Skeletal muscle satellite cell (primary cell): ENCODE measurements at regions not wholly inside any gene's neighbourhood (a gene's known extent, or its start where the extent isn't known, plus 50 kb on each side); places are given as distances from the start of the nearest gene placed in this dataset.

Experiments
- H3K27me3 ChIP-seq: 2 replicates; pipeline ENCODE4 v1.7.0; 2013; ENCODE audit warnings: low read length; ENCODE audit not compliant: control insufficient read depth, insufficient read depth
- H3K36me3 ChIP-seq: 2 replicates; pipeline ENCODE4 v1.7.0; 2013; ENCODE audit warnings: mild to moderate bottlenecking, control low read depth, low read length; ENCODE audit not compliant: insufficient read depth
- H3K4me1 ChIP-seq: 2 replicates; pipeline ENCODE4 v1.7.0; 2013; ENCODE audit warnings: low read length; ENCODE audit not compliant: control insufficient read depth, insufficient read depth
- H3K4me2 ChIP-seq: 2 replicates; pipeline ENCODE4 v1.7.0; 2013; ENCODE audit warnings: mild to moderate bottlenecking, low read length
- H3K4me3 ChIP-seq: 2 replicates; pipeline ENCODE4 v1.7.0; 2013; ENCODE audit warnings: low read length
- H3K9ac ChIP-seq: 2 replicates; pipeline ENCODE4 v1.7.0; 2013; ENCODE audit warnings: mild to moderate bottlenecking, low read depth, low read length, moderate library complexity
- H3K9me3 ChIP-seq: replicated peaks from 2 replicates; pipeline ENCODE4 v1.7.0; 2013; ENCODE audit warnings: mild to moderate bottlenecking, control low read depth, low read length

GRCh38 chr2:188721784-188722183, 252.4 kb upstream of the COL3A1 start:
- Histone ChIP-seq H3K4me1 (no peaks in the 10 kb centered on the region), H3K4me3 (no peak overlapping the region), H3K9me3 (no peaks in the 10 kb centered on the region), H3K9ac (no peak overlapping the region), H3K4me2 (no peak overlapping the region), H3K36me3 (no peaks in the 10 kb centered on the region), H3K27me3 (no peaks in the 10 kb centered on the region)

DNA sequence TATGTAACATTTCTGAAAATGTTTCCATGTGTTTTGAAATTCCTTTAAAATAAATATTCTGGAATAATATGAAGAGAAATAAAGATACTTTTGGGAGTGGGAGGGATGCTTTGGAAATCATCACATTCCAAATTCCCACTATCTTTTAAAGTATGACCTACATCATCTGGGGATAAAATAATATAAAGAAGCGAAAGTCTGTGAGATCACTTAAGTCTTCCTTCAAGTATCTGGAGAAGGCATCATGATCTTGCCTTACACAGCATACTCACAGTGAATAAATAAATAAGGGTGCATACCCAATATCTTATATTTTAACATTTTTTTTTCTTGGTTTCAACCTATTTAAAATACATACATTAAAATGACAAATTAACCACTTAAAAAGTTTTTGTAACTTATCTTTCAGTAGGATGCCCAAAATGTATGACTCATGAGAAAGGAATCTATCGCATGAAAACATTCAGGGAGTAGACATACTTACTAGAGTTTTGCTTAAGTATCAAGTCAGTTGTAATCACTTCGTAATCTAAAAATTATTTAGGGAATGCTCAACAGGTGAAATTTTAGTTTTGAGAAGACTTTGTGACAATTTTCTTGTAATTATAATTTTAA, 248.3 kb upstream of the COL3A1 start:
- no peaks in the 10 kb centered on the region for H3K27me3 ChIP-seq
- no peaks in the 10 kb centered on the region for H3K9me3 ChIP-seq
- H3K4me3 ChIP-seq, result no peak overlapping the region
- no peak overlapping the region for H3K4me2 ChIP-seq
- H3K9ac ChIP-seq, result no peak overlapping the region
- H3K4me1 ChIP-seq, result no peaks in the 10 kb centered on the region
- no peaks in the 10 kb centered on the region for H3K36me3 ChIP-seq

DNA sequence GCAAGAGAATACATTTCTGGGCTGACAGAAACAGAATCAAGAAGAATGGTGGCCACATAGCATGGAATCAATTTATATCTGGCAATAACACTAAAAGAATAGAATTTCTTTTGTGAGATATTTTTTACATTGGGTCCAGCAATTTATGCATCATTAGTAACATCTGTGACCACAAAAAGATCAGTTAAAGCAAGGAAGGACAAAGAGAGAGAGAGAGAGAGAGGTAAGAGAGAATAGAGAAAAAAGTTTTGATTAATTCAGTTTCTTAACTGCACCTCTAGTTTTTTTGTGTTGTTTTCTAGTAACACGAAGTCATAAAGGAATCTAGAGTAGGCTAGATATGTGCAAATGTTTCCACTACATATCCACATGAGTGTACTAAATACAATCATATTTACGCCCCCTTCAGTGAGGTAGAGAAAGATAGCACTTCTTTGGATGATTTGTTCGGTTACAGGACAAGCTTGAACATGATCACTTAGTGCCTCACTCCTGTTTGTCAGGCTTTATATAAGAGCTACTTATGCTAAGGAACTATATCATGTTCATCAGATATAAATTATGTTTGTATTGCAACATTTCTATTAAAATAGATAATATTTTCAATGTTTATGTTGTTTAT, 247.4 kb upstream of the COL3A1 start:
- no peak overlapping the region for H3K4me3 ChIP-seq
- H3K4me1 ChIP-seq, result no peaks in the 10 kb centered on the region
- no peaks in the 10 kb centered on the region for H3K27me3 ChIP-seq
- H3K9me3 ChIP-seq, result no peaks in the 10 kb centered on the region
- no peak overlapping the region for H3K4me2 ChIP-seq
- H3K36me3 ChIP-seq, result no peaks in the 10 kb centered on the region
- no peak overlapping the region for H3K9ac ChIP-seq

DNA sequence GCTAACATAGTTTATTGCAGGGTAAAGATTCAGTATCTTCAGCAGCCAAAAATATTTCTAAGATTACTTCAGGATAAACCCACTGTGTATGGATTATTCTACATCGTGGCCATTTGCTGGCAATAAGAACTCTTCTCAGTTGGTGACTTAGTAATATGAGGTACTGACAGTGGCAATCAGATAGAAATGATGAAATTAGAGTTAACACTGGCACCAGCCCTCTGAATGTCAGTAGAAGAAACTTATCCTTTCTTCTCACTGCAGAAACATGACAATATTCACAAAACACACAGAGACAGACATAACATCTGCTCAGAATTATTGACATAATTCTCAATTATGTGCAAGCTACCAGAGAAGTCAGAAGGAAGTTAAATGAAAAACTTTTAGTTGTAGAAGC, 246.3 kb upstream of the COL3A1 start:
- no peak overlapping the region for H3K9ac ChIP-seq
- H3K9me3 ChIP-seq, result no peaks in the 10 kb centered on the region
- no peak overlapping the region for H3K4me2 ChIP-seq
- H3K4me3 ChIP-seq, result no peak overlapping the region
- H3K4me1 ChIP-seq, result no peaks in the 10 kb centered on the region
- H3K27me3 ChIP-seq, result no peaks in the 10 kb centered on the region
- no peaks in the 10 kb centered on the region for H3K36me3 ChIP-seq

DNA sequence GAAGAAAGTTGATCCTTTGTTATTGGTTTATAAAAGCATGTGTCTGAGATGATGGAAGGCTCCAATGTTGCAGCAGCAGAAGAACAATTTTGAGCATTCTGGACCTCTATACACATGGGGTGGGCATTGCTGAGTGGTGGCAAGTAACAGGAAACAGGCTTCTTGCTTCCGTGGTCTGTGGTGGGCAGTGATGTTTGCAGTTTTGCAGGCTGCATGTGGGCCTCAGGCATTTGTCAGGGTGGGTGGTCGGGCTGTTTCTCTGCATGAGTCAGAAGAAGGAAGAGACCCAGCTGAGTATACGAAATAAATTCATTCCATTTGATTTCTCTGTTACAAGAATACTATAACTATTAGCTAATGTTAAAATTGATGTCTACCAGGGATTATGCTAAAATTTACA, 239.5 kb upstream of the COL3A1 start:
- H3K27me3 ChIP-seq, result no peaks in the 10 kb centered on the region
- no peaks in the 10 kb centered on the region for H3K36me3 ChIP-seq
- H3K4me1 ChIP-seq, result no peaks in the 10 kb centered on the region
- no peak overlapping the region for H3K4me3 ChIP-seq
- H3K4me2 ChIP-seq, result no peak overlapping the region
- no peak overlapping the region for H3K9ac ChIP-seq
- no peaks in the 10 kb centered on the region for H3K9me3 ChIP-seq

DNA sequence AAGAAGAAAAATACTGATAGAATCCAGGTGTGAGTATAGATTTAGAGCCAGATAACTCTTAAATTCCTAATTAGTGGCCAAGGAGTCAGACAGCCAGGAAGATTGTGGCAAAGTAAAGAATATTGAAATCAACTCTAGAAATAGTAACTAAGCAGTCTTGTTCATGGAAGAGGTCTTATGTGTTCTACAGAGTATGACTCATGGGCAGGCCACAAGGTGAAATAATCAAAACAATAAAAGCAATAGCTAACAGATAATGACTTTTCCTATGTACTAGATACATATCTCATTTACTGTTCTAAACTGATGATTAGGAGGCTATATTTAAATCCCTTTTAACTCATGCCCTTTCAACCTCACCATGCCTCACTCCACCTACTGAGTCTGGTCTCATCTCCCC, 227.4 kb upstream of the COL3A1 start:
- H3K4me2 ChIP-seq, result no peak overlapping the region
- H3K4me1 ChIP-seq, result no peaks in the 10 kb centered on the region
- H3K4me3 ChIP-seq, result no peak overlapping the region
- no peaks in the 10 kb centered on the region for H3K27me3 ChIP-seq
- no peaks in the 10 kb centered on the region for H3K36me3 ChIP-seq
- H3K9ac ChIP-seq, result no peak overlapping the region
- no peaks in the 10 kb centered on the region for H3K9me3 ChIP-seq

GRCh38 chr2:188751816-188752215, 222.4 kb upstream of the COL3A1 start:
- no peaks in the 10 kb centered on the region for H3K4me1 ChIP-seq
- peaks cover 9% of the 10 kb centered on the region for H3K9me3 ChIP-seq
- no peak overlapping the region for H3K9ac ChIP-seq
- H3K36me3 ChIP-seq, result no peaks in the 10 kb centered on the region
- H3K4me3 ChIP-seq, result no peak overlapping the region
- no peak overlapping the region for H3K4me2 ChIP-seq
- no peaks in the 10 kb centered on the region for H3K27me3 ChIP-seq

- no peaks in the 10 kb centered on the region for H3K27me3 ChIP-seq
- no peak overlapping the region for H3K4me3 ChIP-seq
- H3K4me2 ChIP-seq, result no peak overlapping the region
- H3K4me1 ChIP-seq, result no peaks in the 10 kb centered on the region
- no peaks in the 10 kb centered on the region for H3K36me3 ChIP-seq
- peaks cover 11% of the 10 kb centered on the region for H3K9me3 ChIP-seq
- no peak overlapping the region for H3K9ac ChIP-seq
Measured at GRCh38 chr2:188752311-188752710, 221.9 kb upstream of the COL3A1 start.

- Histone ChIP-seq H3K27me3 (no peaks in the 10 kb centered on the region), H3K4me3 (no peak overlapping the region), H3K4me2 (no peak overlapping the region), H3K36me3 (no peaks in the 10 kb centered on the region), H3K9ac (no peak overlapping the region), H3K9me3 (no peaks in the 10 kb centered on the region), H3K4me1 (peaks cover 10% of the 10 kb centered on the region)
Measured at GRCh38 chr2:188762151-188762550, 212.0 kb upstream of the COL3A1 start.

- H3K4me1 ChIP-seq, result peaks cover 10% of the 10 kb centered on the region
- H3K27me3 ChIP-seq, result no peaks in the 10 kb centered on the region
- H3K4me2 ChIP-seq, result no peak overlapping the region
- H3K36me3 ChIP-seq, result no peaks in the 10 kb centered on the region
- H3K9ac ChIP-seq, result no peak overlapping the region
- no peaks in the 10 kb centered on the region for H3K9me3 ChIP-seq
- no peak overlapping the region for H3K4me3 ChIP-seq
Measured at GRCh38 chr2:188765522-188766470, 208.4 kb upstream of the COL3A1 start.

GRCh38 chr2:188766471-188766856, 207.7 kb upstream of the COL3A1 start:
- Histone ChIP-seq H3K36me3 (no peaks in the 10 kb centered on the region), H3K4me2 (no peak overlapping the region), H3K4me3 (no peak overlapping the region), H3K9me3 (no peaks in the 10 kb centered on the region), H3K4me1 (peaks cover 10% of the 10 kb centered on the region), H3K9ac (no peak overlapping the region), H3K27me3 (no peaks in the 10 kb centered on the region)
